ENCODE measurements at regions not wholly inside any gene's neighbourhood (a gene's known extent, or its start where the extent isn't known, plus 50 kb on each side); places are given as distances from the start of the nearest gene placed in this dataset.

DNA sequence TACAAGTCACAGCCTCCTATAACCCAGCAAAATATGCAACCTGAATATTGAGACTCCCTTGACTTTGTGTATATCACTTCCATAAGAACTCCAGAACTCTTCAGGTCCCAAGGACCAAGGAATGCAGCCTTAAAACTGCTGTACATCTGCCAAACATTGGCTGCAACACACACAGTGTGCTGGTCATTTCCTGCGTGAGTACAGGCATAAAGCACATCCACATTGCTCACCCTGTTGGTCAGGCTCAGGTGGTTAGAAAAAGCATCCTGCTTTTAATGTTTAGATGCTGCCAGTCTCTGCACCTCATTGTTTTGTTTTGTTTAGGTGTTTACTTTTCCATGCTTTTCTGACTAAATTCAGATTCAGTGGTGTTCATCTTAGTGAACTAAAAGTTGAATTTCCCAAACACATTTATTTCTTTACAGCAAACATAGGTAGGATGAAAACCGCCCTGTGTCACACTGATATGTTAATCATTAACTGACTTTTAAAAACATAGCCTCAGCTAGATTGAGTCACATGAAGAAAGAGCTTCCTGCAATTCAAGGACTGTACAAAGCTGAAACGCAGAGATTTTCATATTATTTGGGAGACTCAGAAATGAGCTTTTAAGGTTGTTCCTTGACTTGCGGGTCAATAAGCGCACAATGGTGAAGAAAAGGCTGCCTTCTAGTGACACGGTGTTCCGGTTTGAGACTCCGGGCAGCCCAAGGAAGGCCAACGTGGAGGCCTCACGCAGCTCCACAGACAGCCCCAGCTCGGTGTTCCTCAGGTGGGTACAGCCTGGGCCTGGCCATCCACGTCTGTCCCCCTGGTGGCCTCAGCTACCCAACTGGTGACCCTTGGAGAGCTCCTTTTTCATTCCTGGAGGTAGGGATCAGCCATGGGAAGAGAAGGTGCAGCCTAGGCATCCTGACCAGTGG, 52.2 kb upstream of the GRAMD2B start (continued):
- no peak for TF ChIP-seq EP300 (IDR thresholded peaks at IDR 0.05; ENCODE audit: low read depth in 2 of 2, low read length in 2 of 2)
- no peak for TF ChIP-seq EP300 (CRISPR knock-in tag; IDR thresholded peaks at IDR 0.05; ENCODE audit: borderline replicate concordance)
- TF ChIP-seq ELF4 (CRISPR knock-in tag; IDR thresholded peaks at IDR 0.05; ENCODE audit: borderline replicate concordance), result 0 out of 2 replicates have a peak, but pooled peaks have one; percentile 26
- no peak for TF ChIP-seq ZNF672 (CRISPR knock-in tag; IDR thresholded peaks at IDR 0.05)
- no peak for TF ChIP-seq ATF7 (IDR thresholded peaks at IDR 0.05)
- no peak for TF ChIP-seq ATF7 (CRISPR knock-in tag; IDR thresholded peaks at IDR 0.05)
- no peak for TF ChIP-seq SMARCC2 (IDR thresholded peaks at IDR 0.05)
- TF ChIP-seq PHF21A (CRISPR knock-in tag; IDR thresholded peaks at IDR 0.05), result no peak
- peak; percentile 45 for TF ChIP-seq XRCC5 (optimal IDR thresholded peaks at IDR 0.05; ENCODE audit: low read length)
- no peak; the same call in 1 of the 2 replicates for TF ChIP-seq FOSL2 (CRISPR knock-in tag; IDR thresholded peaks at IDR 0.05)
- peak; percentile 68; the same call in 1 of the 2 replicates for TF ChIP-seq ZNF644 (CRISPR knock-in tag; IDR thresholded peaks at IDR 0.05; ENCODE audit: low read depth)
- no peak for TF ChIP-seq ZSCAN9 (CRISPR knock-in tag; IDR thresholded peaks at IDR 0.05; ENCODE audit: borderline replicate concordance)
- TF ChIP-seq SRF (IDR thresholded peaks at IDR 0.05; ENCODE audit: low read depth, low read length), result no peak
- TF ChIP-seq NFYB (CRISPR knock-in tag; IDR thresholded peaks at IDR 0.05), result no peak
- TF ChIP-seq GPN1 (CRISPR knock-in tag; IDR thresholded peaks at IDR 0.05; ENCODE audit: borderline replicate concordance), result no peak
- no peak for TF ChIP-seq ZNF720 (CRISPR knock-in tag; IDR thresholded peaks at IDR 0.05)
- no peak for TF ChIP-seq DNMT3B (CRISPR knock-in tag; conservative IDR thresholded peaks at IDR 0.05)
- TF ChIP-seq, protein P1, sequence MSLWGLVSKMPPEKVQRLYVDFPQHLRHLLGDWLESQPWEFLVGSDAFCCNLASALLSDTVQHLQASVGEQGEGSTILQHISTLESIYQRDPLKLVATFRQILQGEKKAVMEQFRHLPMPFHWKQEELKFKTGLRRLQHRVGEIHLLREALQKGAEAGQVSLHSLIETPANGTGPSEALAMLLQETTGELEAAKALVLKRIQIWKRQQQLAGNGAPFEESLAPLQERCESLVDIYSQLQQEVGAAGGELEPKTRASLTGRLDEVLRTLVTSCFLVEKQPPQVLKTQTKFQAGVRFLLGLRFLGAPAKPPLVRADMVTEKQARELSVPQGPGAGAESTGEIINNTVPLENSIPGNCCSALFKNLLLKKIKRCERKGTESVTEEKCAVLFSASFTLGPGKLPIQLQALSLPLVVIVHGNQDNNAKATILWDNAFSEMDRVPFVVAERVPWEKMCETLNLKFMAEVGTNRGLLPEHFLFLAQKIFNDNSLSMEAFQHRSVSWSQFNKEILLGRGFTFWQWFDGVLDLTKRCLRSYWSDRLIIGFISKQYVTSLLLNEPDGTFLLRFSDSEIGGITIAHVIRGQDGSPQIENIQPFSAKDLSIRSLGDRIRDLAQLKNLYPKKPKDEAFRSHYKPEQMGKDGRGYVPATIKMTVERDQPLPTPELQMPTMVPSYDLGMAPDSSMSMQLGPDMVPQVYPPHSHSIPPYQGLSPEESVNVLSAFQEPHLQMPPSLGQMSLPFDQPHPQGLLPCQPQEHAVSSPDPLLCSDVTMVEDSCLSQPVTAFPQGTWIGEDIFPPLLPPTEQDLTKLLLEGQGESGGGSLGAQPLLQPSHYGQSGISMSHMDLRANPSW (CRISPR knock-in tag; IDR thresholded peaks at IDR 0.05; ENCODE audit: borderline replicate concordance), result 0 out of 2 replicates have a peak, but pooled peaks have one; percentile 30
- TF ChIP-seq, protein P2, sequence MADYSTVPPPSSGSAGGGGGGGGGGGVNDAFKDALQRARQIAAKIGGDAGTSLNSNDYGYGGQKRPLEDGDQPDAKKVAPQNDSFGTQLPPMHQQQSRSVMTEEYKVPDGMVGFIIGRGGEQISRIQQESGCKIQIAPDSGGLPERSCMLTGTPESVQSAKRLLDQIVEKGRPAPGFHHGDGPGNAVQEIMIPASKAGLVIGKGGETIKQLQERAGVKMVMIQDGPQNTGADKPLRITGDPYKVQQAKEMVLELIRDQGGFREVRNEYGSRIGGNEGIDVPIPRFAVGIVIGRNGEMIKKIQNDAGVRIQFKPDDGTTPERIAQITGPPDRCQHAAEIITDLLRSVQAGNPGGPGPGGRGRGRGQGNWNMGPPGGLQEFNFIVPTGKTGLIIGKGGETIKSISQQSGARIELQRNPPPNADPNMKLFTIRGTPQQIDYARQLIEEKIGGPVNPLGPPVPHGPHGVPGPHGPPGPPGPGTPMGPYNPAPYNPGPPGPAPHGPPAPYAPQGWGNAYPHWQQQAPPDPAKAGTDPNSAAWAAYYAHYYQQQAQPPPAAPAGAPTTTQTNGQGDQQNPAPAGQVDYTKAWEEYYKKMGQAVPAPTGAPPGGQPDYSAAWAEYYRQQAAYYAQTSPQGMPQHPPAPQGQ (CRISPR knock-in tag; IDR thresholded peaks at IDR 0.05; ENCODE audit: borderline replicate concordance), result no peak
- no peak for TF ChIP-seq ZNF224 (CRISPR knock-in tag; IDR thresholded peaks at IDR 0.05)
- TF ChIP-seq CBX2 (IDR thresholded peaks at IDR 0.05; ENCODE audit: low read depth, low read length), result no peak
- no peak for TF ChIP-seq CBX2 (CRISPR knock-in tag; IDR thresholded peaks at IDR 0.05; ENCODE audit: low read depth)
- no peak for TF ChIP-seq SUZ12 (IDR thresholded peaks at IDR 0.05; ENCODE audit: low read depth, low read length)
- TF ChIP-seq, protein P3, sequence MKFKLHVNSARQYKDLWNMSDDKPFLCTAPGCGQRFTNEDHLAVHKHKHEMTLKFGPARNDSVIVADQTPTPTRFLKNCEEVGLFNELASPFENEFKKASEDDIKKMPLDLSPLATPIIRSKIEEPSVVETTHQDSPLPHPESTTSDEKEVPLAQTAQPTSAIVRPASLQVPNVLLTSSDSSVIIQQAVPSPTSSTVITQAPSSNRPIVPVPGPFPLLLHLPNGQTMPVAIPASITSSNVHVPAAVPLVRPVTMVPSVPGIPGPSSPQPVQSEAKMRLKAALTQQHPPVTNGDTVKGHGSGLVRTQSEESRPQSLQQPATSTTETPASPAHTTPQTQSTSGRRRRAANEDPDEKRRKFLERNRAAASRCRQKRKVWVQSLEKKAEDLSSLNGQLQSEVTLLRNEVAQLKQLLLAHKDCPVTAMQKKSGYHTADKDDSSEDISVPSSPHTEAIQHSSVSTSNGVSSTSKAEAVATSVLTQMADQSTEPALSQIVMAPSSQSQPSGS (CRISPR knock-in tag; IDR thresholded peaks at IDR 0.05), result 0 out of 2 replicates have a peak, but pooled peaks have one; percentile 53
- peak; percentile 58; the same call in 1 of the 2 replicates for TF ChIP-seq ZNF331 (CRISPR knock-in tag; IDR thresholded peaks at IDR 0.05)
- no peak for TF ChIP-seq KLF13 (CRISPR knock-in tag; IDR thresholded peaks at IDR 0.05)
- peak; percentile 57 for TF ChIP-seq SAP130 (CRISPR knock-in tag; IDR thresholded peaks at IDR 0.05; ENCODE audit: low read depth)
- TF ChIP-seq TBP (CRISPR knock-in tag; IDR thresholded peaks at IDR 0.05), result no peak

All from HepG2 (cell line).